ENCODE measurements at regions not wholly inside any gene's neighbourhood (a gene's known extent, or its start where the extent isn't known, plus 50 kb on each side); places are given as distances from the start of the nearest gene placed in this dataset.

DNA sequence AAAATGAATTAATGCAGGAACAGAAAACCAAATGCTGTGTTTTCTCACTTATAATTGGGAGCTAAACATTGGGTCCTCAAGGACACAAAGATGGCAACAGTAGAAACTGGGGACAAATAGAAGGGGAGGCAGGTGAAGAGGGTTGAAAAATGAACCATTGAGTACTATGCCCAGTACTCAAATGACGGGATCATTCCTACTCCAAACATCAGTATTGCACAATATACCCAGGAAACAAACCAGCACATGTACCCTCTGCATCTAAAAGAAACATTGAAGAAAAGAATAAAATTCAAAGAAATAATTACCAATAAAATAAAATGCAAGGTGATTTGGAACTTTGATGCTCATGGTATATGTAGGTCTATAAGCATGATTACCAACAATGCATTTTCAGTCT is 110.8 kb downstream of the LMO3 start:
- no peak for DNase-seq (ENCODE audit: low read depth)
- TF ChIP-seq, protein P1, sequence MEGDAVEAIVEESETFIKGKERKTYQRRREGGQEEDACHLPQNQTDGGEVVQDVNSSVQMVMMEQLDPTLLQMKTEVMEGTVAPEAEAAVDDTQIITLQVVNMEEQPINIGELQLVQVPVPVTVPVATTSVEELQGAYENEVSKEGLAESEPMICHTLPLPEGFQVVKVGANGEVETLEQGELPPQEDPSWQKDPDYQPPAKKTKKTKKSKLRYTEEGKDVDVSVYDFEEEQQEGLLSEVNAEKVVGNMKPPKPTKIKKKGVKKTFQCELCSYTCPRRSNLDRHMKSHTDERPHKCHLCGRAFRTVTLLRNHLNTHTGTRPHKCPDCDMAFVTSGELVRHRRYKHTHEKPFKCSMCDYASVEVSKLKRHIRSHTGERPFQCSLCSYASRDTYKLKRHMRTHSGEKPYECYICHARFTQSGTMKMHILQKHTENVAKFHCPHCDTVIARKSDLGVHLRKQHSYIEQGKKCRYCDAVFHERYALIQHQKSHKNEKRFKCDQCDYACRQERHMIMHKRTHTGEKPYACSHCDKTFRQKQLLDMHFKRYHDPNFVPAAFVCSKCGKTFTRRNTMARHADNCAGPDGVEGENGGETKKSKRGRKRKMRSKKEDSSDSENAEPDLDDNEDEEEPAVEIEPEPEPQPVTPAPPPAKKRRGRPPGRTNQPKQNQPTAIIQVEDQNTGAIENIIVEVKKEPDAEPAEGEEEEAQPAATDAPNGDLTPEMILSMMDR (conservative IDR thresholded peaks at IDR 0.05; ENCODE audit: control insufficient read depth, insufficient read depth, low read depth, low read length) = no peak
- no peak overlapping the region for H3K4me3 ChIP-seq (ENCODE audit: control insufficient read depth, low read depth, low read length)
